T-helper 2 cell treated with Interferon-gamma antibody and Interleukin-4, amounts not matched to agents 5 μg/mL and 100 μg/mL, for 36 hours (primary cell): ENCODE measurements at regions not wholly inside any gene's neighbourhood (a gene's known extent, or its start where the extent isn't known, plus 50 kb on each side); places are given as distances from the start of the nearest gene placed in this dataset.

Source experiments
- DNase-seq: peaks from one replicate; pipeline ENCODE4 v3.0.0; 2021; ENCODE audit warnings: low spot score
- H3K27ac Mint-ChIP-seq: one replicate; pipeline ENCODE4 v1.8.0; 2021; ENCODE audit warnings: mild to moderate bottlenecking, mixed read lengths
- H3K27me3 Mint-ChIP-seq: one replicate; pipeline ENCODE4 v1.8.0; 2021; ENCODE audit warnings: low read depth, mixed read lengths
- H3K36me3 Mint-ChIP-seq: one replicate; pipeline ENCODE4 v1.8.0; 2021; ENCODE audit warnings: low read depth, mixed read lengths
- H3K4me1 Mint-ChIP-seq: one replicate; pipeline ENCODE4 v1.8.0; 2021; ENCODE audit warnings: low read depth, mixed read lengths
- H3K4me3 Mint-ChIP-seq: one replicate; pipeline ENCODE4 v1.8.0; 2022; ENCODE audit warnings: mild to moderate bottlenecking, moderate library complexity, mixed read lengths
- H3K9me3 Mint-ChIP-seq: one replicate; pipeline ENCODE4 v1.8.0; 2021; ENCODE audit warnings: mixed read lengths

DNA sequence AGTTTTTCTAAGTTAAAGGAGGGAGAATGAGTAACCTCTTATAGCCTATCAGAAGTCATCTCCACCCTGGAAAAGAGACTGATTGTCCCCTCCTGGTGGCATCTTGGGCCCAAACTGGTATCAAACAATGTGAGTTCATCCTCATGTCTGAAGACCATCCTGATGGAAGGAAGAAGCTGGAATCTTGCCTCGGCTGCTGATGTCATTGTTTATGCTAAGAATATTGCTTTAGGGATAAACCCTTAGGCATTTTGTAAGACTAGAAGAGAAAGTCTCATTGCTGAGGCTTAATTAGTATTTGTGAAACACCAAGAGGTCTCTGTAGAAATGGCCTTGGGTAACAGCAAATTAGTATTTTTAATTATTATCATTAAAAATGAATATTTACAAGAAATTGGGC, 65.7 kb upstream of the KCNN2 start:
- Mint-ChIP-seq H3K36me3 (no peaks in the 10 kb centered on the region), H3K27me3 (no peaks in the 10 kb centered on the region), H3K9me3 (no peaks in the 10 kb centered on the region), H3K4me3 (no peak overlapping the region), H3K4me1 (no peaks in the 10 kb centered on the region), H3K27ac (no peak overlapping the region)
- DNase-seq: no peak

DNA sequence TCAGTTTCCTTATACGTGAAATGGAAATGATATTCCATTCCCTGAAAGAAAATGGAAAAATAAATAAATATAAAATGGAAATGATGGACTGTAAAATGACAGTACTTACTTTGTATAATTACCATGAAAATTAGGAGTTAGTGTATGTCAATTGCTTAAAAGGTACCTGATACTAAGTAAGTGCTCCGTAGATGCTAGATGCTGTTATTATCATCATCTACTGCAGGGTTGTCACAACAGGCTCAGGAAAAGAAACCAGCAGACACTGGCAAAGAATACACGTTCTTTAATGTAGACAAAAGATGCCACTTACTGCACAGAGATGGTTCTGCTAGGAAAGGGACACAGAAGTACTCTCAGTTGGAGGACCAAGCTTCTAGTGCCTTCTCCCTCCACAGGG, 64.0 kb upstream of the KCNN2 start:
- no peaks in the 10 kb centered on the region for H3K4me1 Mint-ChIP-seq
- H3K4me3 Mint-ChIP-seq: no peak overlapping the region
- no peak for DNase-seq
- H3K27ac Mint-ChIP-seq: no peak overlapping the region
- no peaks in the 10 kb centered on the region for H3K27me3 Mint-ChIP-seq
- H3K9me3 Mint-ChIP-seq: no peaks in the 10 kb centered on the region
- H3K36me3 Mint-ChIP-seq: no peaks in the 10 kb centered on the region

DNA sequence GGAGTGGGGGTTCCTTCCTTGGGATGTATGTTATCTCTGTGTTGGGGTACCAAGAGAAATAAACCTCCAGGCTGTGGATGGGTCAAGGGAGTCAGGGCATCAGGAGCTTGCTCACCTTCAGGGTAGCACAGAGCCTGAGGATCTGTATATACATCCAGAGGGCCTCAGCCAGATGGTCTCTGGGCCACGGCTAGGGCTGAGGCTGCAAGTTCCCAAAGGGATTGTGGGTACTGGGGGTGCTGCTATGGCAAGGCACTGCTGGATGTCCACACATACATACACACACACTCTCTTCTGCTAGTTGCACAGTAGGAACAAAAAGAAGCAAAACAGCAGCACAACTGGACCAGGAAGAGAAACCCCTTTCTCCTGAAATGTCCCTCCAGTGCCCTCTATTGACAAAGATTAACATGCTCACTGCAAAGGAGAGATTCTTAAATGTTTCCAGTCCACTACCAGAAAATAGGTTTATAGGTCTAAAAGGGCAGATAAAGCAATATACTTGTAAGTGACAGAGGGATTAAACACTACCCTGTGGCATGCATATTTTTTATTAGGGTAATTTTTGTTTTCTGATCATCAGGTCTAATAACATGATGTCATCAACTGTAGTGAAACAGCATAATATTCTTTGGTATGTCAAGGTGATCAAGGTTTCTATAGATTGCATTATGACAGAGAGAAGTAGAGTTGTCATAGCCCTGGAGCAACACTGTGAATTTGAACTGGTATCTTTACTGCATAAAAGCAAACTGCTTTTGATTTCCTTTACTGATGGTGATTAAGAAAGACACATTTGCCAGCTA, 56.3 kb upstream of the KCNN2 start:
- Mint-ChIP-seq H3K9me3 (no peaks in the 10 kb centered on the region), H3K4me3 (no peak overlapping the region), H3K4me1 (no peaks in the 10 kb centered on the region), H3K27ac (no peak overlapping the region), H3K36me3 (no peaks in the 10 kb centered on the region), H3K27me3 (no peaks in the 10 kb centered on the region)
- DNase-seq: no peak

- no peaks in the 10 kb centered on the region for H3K36me3 Mint-ChIP-seq
- no peaks in the 10 kb centered on the region for H3K9me3 Mint-ChIP-seq
- no peak overlapping the region for H3K27ac Mint-ChIP-seq
- DNase-seq: no peak
- no peaks in the 10 kb centered on the region for H3K4me1 Mint-ChIP-seq
- H3K4me3 Mint-ChIP-seq: no peak overlapping the region
- H3K27me3 Mint-ChIP-seq: no peaks in the 10 kb centered on the region
Observed at GRCh38 chr5:114308017-114308416, 53.9 kb upstream of the KCNN2 start.

GRCh38 chr5:114308508-114308907, 53.4 kb upstream of the KCNN2 start:
- no peak overlapping the region for H3K27ac Mint-ChIP-seq
- H3K4me3 Mint-ChIP-seq: no peak overlapping the region
- H3K27me3 Mint-ChIP-seq: no peaks in the 10 kb centered on the region
- no peaks in the 10 kb centered on the region for H3K4me1 Mint-ChIP-seq
- H3K36me3 Mint-ChIP-seq: no peaks in the 10 kb centered on the region
- H3K9me3 Mint-ChIP-seq: no peaks in the 10 kb centered on the region
- DNase-seq: no peak

- H3K9me3 Mint-ChIP-seq: no peaks in the 10 kb centered on the region
- H3K4me1 Mint-ChIP-seq: no peaks in the 10 kb centered on the region
- no peak overlapping the region for H3K4me3 Mint-ChIP-seq
- no peak overlapping the region for H3K27ac Mint-ChIP-seq
- no peaks in the 10 kb centered on the region for H3K27me3 Mint-ChIP-seq
- no peak for DNase-seq
- no peaks in the 10 kb centered on the region for H3K36me3 Mint-ChIP-seq
Observed at GRCh38 chr5:114310666-114311065, 51.2 kb upstream of the KCNN2 start.

DNA sequence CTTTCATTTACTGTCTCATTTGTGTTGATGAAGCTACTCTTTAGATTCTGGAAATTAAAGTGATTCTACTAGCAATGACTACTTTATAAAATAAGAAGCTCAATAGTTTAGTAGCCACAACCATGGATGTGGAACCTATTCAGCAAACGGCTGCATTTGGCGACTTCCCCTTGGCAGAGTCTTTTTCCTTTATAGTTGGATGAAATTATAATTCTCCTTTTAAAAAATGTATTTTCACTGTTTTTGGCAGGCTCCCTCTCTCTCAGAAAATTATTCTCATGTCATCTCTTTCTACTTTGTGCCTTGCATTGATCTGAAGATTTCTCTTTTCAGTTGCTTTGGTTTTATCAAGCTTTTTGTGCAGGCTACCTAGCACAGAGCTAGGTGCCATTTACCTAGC, 50.6 kb upstream of the KCNN2 start:
- Mint-ChIP-seq H3K4me3 (no peak overlapping the region), H3K4me1 (no peaks in the 10 kb centered on the region), H3K9me3 (no peaks in the 10 kb centered on the region), H3K27ac (no peak overlapping the region), H3K27me3 (no peaks in the 10 kb centered on the region), H3K36me3 (no peaks in the 10 kb centered on the region)
- no peak for DNase-seq

DNA sequence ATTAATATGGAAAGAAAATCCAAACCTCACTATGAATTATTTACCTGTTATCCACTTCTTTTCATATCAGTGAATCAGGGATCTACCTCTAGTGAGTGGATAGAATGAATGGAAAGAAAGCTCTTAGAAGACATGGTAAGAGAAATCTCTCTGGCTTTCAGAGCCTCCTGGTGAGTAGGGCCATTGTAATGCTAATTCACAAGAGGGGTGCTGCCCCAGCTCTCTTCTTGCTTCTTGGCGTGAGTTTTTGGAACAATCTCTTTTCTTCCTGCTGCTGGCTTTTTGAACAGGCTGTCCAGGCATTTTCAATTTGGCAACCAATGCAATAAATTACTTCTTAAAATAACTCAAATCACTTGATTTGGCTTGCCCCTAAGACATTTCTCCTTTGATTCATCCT, 49.9 kb upstream of the KCNN2 start:
- Mint-ChIP-seq H3K4me1 (no peaks in the 10 kb centered on the region), H3K27ac (no peak overlapping the region), H3K4me3 (no peak overlapping the region), H3K9me3 (no peaks in the 10 kb centered on the region), H3K27me3 (no peaks in the 10 kb centered on the region), H3K36me3 (no peaks in the 10 kb centered on the region)
- DNase-seq: no peak
